Brain pericyte (primary cell): ENCODE measurements at regions not wholly inside any gene's neighbourhood (a gene's known extent, or its start where the extent isn't known, plus 50 kb on each side); places are given as distances from the start of the nearest gene placed in this dataset.
"Not testable (repeated sequence)": the region's sequence is repeated elsewhere in the genome, so short reads cannot be mapped to it uniquely, and the experiment has no call there.

Experiments
- DNase-seq: peaks from one replicate; pipeline ENCODE4 v3.0.0-alpha.2; 2012; ENCODE audit warnings: low read depth, low spot score

DNA sequence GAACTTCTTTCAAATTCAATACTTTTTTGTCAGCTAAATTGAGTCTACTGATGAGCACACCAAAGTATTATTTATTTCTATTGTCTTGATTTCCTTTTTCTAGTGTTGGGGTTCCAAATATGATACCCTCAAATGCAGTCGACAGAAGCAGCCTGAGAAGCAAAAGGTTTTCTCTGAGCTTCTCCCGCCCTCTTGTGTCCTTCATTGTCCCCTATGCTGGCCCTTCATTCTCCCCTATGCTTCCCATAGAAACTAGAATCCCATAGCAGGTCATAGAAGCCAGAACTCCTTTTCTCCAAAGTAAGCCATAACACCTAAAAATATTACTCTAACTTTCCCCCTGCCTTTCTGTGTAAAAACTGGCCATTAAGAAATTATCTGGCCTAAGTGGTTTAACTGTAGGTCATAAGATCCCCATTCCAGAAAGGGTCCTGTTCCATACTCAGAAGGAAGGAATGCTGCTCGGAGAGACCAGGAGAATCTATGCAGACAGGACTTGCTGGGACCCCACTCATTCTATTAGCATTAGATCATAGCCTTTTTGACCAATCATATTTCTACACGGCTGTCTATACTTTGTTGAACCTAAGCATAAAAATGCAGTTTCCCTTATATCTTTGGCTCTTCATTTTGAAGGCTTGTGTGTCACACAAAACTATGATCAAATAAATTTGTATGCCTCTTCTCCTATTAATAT is 764.6 kb upstream of the PKDCC start:
- DNase-seq = no peak

DNA sequence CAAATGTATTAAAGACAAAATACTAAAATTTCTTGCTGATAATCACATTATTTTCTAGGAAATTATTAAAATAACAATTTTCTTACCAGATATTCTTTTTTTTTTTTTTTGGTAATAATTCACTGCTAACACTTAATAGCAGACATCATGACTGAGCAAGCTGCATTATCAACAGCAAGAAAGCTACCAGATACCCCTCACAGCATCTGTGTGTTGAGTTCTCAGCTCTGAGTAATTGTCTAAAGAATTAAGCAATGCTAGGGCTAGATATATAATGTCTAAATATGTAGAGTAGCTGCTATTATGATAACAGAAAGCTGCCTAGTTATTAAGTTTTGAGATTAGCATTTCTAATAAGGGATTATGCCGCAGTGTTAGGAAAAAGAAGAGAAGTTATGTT is 754.3 kb upstream of the PKDCC start:
- no peak for DNase-seq

DNA sequence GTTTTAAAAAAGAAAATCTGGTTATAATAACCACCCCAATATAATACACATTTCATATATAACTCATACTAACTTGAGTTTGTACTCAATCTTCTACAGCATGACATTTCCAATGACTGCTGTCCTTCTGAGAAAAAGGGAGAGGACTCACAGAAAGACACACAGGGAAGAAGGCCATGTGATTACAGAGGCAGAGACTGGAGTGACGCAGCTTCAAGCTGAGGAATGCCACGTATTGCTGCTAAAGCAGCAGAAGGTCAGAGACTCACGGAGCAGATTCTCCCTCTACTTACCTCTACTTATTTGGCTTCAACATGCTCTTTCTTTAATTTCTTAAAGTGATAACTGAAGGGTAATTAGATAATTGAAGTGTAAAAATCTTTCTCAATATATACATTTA is 753.5 kb upstream of the PKDCC start:
- no peak for DNase-seq

DNA sequence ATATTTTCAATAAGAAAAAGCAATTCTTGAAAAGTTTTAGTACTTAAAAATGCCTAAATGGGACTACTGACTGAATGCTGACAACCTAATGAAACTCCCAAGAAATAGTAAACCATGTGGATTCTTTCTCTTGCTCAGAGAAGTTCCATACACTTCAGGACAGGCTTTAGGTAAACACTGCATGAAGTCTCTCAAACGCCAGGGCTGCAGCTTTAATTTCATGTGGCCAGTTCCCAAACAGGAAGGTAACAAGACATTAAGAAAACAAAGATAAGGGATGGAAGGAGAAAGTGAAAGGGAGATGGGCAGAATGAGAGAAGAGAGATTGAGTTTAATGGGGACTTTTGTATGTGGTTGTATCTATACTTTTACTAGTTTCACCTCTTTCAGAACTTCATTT is 734.7 kb upstream of the PKDCC start:
- DNase-seq = no peak

DNA sequence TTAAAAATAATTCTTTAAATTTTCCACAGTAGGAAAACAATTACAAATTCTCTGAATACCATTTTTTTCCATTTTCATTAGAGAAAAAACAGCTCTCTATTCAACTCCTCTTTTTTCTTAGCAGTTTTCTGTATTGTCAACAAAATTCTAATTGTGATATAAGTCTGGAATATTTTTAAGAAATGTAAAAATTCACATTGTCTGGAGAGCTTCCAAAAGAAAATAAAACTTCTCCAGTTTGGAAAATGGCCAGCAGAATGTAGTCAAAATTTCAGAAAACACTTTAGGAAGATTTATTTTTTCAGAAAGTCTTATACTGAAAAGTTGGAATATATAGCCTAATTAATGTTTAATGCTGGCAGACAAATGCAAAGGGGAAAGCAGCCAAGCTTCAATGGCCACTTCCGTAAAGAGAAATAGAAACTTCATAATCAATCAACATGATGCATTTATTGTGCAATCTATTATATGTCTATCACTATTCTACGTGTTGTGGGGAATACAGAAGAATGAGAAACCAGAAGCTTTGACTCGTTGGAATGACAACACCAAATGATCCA is 733.2 kb upstream of the PKDCC start:
- no peak for DNase-seq

DNA sequence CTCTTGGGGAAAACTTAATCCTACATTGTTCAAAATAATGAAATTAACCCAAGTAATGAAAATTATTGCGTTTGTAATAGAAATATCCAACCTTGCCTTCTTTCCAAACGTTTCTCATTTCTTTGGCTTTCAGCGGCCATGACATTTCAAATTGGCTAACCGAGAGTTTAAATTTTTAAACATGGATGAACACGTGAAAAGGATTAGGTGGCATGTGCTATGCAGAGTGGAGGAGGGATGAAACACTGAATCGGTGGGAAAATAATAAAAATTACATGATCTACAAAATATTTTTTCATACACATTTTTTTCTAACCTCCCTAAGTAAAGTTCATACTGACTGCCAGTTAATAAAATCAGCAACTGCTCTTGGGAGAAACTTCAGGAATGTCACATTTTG is 728.4 kb upstream of the PKDCC start:
- DNase-seq = no peak

DNA sequence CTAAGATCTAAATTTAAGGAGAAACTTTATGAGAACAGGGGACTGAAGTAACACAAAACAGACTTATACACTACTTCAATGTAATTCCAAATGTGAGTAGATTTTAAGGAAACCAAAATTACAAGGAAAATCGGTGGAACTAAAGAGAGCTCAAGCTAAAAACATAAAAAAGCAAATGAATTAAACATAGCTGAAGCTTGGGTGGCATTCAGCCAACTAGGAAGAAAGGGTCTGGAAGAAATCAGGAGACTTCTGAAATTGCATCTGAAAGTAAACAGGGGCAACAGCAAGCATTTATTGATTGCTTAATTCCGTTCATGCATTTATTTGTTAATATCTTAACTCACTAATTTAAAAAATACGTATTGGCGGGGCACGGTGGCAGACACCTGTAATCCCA is 727.3 kb upstream of the PKDCC start:
- DNase-seq = no peak

DNA sequence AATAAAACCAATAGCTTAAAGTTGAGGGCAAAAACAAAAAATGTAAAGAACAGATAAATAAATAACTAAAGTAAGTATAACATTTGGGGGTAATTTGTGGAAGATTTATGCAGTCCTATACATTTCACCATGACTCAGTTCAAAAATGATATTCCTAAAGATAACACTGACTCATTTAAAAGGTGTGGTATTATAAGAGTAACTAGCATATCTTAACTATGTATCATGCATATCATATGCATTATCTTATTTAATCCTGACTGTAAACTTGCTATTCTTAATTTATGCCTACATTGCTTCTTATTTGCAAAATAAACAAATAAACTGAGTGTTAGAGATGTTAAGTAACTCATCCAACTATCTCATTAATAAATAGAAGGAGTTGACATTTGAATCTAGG is 726.5 kb upstream of the PKDCC start:
- DNase-seq = no peak

DNA sequence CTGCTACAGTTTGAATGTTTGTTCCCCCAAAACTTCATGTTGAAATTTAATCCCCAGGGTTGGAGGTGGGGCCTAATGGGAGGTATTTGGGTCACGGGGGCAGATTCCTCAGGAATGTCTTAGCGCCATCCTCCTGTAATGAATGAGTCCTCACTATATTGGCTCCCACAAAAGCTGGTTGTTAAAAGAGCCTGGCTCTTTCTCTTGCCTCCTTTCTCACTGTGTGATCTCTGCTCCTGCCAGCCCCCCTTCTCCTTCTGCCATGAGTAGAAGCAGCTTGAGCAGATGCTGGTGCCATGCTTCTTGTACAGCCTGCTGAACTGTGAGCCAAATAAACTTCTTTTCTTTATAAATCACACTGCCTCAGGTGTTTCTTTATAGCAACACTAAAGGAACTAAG is 721.0 kb upstream of the PKDCC start:
- no peak for DNase-seq

DNA sequence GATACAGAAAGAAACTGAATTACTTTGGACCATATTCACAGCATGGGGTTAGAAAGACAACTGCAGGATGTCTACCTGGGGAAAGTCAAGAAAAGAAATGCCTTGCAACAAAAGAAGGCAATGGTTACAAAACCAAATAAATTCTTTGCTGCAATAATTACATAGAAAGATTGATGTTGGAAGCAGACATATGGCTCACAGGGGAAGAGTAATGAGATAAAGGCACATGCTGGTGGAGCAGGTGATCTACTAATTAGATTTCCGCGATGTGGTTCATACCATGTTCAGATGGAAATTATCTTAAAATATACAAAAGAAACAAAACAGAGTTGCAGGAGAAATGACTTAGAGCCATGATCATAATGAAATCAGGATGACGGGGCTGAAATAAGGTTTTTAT is 718.8 kb upstream of the PKDCC start:
- no peak for DNase-seq

DNA sequence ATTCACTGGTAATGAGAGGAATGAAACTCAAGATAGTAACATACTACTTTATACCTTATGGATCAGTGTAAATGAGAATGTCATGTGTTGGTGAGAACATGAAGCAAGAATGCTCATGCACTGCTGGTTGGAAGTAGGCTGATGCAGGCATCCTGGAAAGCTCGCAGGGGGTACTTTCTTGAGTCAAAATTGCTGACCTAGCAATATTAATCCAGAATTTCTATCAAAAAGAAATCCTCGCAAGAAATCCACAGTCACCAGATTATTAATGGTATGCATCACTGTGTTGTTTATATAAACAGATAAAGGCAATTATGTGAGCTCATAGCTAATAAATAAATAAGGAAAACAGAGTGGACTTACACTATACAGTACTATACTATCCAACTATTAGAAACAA is 713.7 kb upstream of the PKDCC start:
- no peak for DNase-seq

DNA sequence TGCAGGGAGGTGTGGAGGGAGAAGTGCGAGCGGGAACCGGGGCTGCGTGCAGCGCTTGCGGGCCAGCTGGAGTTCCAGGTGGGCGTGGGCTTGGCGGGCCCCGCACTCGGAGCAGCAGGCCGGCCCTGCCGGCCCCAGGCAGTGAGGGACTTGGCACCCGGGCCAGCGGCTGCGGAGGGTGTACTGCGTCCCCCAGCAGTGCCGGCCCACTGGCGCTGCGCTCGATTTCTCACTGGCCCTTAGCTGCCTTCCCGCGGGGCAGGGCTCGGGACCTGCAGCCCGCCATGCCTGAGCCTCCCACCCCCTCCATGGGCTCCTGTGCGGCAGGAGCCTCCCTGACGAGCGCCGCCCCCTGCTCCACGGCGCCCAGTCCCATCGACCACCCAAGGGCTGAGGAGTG is 712.2 kb upstream of the PKDCC start:
- DNase-seq = not testable (repeated sequence)

DNA sequence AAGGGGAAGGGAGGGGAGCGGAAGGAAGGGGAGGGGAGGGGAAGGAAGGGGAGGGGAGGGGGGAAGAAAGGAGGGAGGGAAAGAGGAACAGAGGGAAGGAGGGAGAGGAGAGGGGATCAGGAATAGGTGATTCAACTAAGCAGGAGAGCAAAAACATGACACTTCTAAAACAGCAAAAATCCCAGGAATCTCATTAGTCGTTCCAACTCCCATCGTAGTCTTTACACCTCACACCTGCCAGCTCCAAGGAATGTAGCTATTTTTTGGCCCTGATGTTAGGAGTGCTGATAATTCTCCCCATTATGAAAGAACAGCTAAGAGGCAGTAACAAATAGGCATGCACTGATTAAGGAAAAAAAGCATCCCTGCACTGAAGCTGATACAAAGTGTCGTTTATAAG is 709.9 kb upstream of the PKDCC start:
- no peak for DNase-seq

DNA sequence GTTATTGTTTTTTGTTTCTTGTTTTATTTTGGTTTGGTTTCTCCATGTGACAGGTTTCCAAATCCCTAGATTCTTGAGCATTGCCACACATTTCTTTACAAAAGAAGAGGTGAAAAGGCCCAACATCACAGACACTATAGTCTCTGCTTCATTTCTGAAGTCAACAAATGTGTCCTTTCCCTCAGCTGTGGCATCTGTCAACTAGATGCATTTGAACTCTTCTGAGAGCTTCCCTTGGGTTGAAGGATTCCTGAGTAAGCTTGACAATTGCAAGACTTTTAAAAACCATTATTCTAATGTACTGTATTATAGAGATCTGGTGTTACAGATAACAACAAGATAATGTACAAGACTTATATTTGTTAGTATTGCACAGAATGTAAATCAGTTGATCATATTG is 703.3 kb upstream of the PKDCC start:
- DNase-seq = no peak

DNA sequence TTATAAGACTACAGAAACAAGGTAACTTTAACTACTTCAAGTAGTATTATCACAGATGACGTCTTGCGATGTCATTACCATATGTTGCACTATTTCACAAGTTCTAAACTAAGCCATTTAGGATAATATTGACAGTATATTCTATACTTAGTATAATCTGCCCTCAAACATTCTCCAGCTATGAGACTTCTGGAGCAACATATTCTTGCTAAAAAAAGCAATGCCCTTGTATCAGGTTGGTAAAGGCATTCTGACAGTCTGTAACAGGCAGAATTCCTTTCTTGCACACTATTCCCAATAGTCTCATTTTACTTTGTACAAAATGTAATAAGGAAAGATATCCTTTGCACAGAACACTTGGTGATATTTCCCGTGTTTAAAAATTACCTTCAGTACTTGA is 694.8 kb upstream of the PKDCC start:
- no peak for DNase-seq

DNA sequence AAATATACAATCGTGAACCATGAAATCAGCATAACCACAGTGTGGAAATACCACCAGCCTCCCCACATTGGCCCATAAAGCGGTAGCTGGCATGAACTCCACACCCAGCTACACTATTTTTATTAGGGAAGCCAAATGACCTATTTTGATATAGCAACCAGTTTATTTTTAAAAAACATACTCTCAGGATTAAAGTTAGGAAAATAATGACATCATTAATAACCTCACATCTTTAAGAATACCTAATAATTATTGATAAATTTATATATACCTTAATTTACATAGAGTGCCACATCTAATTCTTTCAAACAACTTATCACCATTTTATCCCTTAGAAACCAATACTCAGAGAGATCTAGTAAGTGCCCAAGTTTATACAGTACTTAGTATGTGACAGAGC is 692.0 kb upstream of the PKDCC start:
- DNase-seq = no peak

DNA sequence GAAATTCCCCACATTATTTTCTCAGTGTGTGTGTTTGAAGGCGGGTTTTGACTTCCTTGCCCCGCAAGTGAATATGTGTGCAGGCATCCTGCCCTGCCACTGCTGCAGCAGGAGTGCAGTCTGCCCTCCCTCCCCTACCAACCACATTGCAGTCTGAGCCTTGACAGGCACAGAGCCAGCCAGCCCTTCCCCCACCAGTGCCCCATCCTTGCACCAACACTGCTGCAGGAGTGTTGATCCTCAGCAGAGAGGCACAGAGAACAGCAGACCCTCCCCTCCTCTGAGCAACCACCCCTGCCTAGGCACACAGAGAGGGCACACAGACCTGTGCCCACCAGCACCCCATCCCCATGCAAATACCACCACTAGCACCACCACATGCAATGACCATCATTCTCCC is 683.0 kb upstream of the PKDCC start:
- DNase-seq = no peak

DNA sequence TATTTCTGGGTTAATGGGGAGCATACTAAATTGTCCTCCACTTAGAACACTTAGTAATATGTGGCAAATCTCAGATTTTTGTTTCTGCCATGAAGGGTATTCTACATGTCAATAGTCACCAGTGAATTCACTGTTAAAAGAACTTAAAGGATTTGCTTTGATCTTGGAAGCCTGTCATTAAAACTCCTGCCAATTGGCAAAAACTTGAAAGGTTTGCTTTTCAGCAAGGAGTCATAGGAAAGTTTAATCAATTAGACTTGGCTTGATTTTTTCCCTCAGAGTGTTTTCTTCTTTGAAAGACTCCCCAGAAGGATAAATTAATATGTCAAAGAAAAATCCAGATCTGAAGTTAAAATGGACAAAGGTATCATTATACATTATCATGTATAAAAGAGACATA is 671.9 kb upstream of the PKDCC start:
- no peak for DNase-seq

DNA sequence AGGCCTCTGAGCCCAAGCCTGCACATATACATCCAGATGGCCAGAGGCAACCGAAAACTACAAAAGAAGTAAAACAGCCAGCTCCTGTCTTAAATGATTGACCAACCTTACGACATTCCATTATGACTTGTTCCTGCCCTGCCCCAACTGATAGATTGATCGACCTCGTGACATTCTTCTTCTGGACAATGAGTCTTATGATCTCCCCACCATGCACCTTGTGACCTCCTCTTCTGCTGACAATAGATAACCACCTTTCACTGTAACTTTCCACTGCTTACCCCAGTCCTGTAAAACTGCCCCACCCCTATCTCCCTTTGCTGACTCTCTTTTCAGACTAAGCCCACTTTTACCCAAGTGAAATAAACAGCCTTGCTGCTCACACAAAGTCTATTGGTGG is 670.0 kb upstream of the PKDCC start:
- DNase-seq = no peak

DNA sequence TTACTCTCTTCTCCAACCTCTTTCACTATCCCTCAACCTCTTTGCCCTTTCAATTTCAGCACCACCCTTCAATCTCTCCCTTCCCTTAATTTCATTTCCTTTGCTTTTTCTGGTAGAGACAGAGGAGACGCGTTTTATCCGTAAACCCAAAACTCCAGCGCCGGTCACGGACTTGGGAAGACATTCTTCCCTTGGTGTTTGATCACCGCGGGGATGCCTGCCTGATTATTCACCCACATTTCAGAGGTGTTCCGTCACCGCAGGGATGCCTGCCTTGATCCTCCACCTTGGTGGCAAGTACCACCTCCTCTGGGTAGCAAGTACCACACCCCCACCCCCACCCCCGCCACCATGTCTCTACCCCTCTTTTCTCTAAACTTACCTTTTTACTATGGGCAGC is 669.4 kb upstream of the PKDCC start:
- no peak for DNase-seq

DNA sequence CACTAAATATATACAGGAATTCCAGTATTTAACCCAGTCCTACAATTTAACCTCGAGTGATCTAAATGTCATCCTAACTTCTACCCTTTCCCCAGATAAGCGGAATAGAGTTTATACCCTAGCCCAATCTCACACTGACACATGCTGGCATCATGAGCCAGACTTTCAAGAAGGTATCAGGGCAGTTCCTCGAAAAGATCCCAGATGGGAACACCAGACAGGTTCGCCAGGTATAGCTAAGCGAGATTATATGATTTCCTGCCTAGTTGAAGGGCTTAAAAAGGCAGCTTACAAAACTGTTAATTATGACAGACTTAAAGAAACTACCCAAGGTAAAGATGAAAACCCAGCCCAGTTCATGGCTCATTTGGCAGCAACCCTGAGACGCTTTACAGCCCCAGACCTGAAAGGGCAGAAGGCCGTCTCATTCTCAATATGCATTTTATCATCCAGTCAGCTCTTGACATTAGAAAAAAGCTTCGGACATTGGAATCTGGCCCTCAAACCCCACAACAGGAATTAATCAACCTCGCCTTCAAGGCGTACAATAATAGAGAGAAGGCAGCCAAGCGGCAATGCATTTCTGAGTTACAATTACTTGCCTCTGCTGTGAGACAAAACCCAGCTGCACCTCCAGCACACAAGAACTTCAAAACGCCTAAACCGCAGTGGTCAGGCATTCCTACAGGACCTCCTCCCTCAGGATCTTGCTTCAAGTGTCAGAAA is 668.2 kb upstream of the PKDCC start:
- no peak for DNase-seq

DNA sequence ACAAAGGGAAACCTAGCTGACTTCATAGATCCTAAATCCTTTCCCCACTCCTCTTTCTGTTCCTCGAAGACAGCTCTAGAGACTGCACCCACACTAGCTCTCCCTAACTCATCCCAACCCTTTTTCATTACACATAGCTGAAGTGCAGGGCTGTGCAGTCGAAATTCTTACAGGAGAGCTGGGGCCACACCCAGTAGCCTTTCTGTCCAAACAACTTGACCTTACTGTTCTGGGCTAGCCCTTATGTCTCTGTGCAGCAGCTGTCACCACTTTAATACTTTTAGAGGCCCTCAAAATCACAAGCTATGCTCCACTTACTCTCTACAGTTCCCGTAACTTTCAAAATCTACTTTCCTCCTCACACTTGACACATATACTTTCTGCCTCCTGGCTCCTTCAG is 666.1 kb upstream of the PKDCC start:
- DNase-seq = no peak

DNA sequence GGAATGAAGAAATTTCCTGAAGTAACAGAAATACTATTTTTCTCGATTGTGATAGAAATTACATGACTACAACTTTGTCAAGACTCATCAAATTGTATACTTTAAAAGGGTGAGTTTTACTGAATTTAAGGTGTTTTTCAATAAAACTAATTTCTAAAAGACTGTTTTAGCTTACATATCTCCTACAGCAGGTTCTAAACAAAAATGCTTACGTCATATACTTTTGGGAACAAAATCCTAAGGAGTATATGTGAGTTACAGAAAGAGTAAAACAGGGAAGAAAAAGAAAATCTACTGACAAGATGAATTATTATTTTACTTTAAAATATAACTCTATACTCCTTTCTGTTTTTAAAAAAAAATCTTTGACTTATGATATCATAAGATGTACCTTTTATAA is 660.3 kb upstream of the PKDCC start:
- no peak for DNase-seq
